Liver (tissue), 8 donors: ENCODE measurements at regions not wholly inside any gene's neighbourhood (a gene's known extent, or its start where the extent isn't known, plus 50 kb on each side); places are given as distances from the start of the nearest gene placed in this dataset.

Experiments
- DNase-seq: peaks from one replicate; pipeline ENCODE4 v3.0.0-alpha.2; 2017; ENCODE audit warnings: low spot score
- H3K27ac ChIP-seq, 2 donors: one replicate each; pipeline ENCODE4 v1.7.0; 2013; ENCODE audit warnings: inconsistent platforms in 2 of 2, low read length in 2 of 2, control low read depth in 1 of 2, low read depth in 1 of 2, mild to moderate bottlenecking in 1 of 2
- H3K27me3 ChIP-seq, 4 donors: one replicate each; pipeline versions ENCODE4 v1.6.1 to v1.7.0; 2013; ENCODE audit warnings: low read length in 3 of 4, inconsistent platforms in 1 of 4, mild to moderate bottlenecking in 1 of 4, moderate library complexity in 1 of 4; ENCODE audit not compliant: control insufficient read depth in 4 of 4, insufficient read depth in 4 of 4
- H3K36me3 ChIP-seq, 4 donors: one replicate each; pipeline versions ENCODE4 v1.6.1 to v1.7.0; 2013; ENCODE audit warnings: low read length in 3 of 4, mild to moderate bottlenecking in 3 of 4, low read depth in 1 of 4, moderate library complexity in 1 of 4; ENCODE audit not compliant: control insufficient read depth in 4 of 4, insufficient read depth in 3 of 4
- H3K4me1 ChIP-seq, 4 donors: one replicate each; pipeline versions ENCODE4 v1.6.1 to v1.7.0; 2013; ENCODE audit warnings: low read length in 3 of 4, mild to moderate bottlenecking in 3 of 4, moderate library complexity in 1 of 4; ENCODE audit not compliant: control insufficient read depth in 4 of 4, insufficient read depth in 4 of 4
- H3K4me3 ChIP-seq, 3 donors: one replicate each; pipeline versions ENCODE4 v1.6.1 to v1.7.0; 2013; ENCODE audit warnings: low read length in 3 of 3, control low read depth in 1 of 3, low read depth in 1 of 3, mild to moderate bottlenecking in 1 of 3
- H3K9ac ChIP-seq, 2 donors: one replicate each; pipeline ENCODE4 v1.7.0; 2013; ENCODE audit warnings: low read length in 2 of 2, mild to moderate bottlenecking in 2 of 2, moderate library complexity in 2 of 2, control low read depth in 1 of 2, low read depth in 1 of 2
- H3K9me3 ChIP-seq, 4 donors: one replicate each; pipeline versions ENCODE4 v1.6.1 to v1.7.0; 2013; ENCODE audit warnings: low read length in 3 of 4; ENCODE audit not compliant: control insufficient read depth in 4 of 4
- ATF3 ChIP-seq: IDR thresholded peaks from 2 replicates; pipeline ENCODE4 v1.6.1; 2016; ENCODE audit warnings: antibody characterized with exemption
- CTCF ChIP-seq: fragments of 150-350 bp; IDR thresholded peaks from 2 replicates; pipeline ENCODE4 v1.5.1; 2017; ENCODE audit warnings: improper control_type of control experiment, low read depth, low read length; ENCODE audit not compliant: missing input control
- EGR1 ChIP-seq, 2 donors: IDR thresholded peaks; 2 replicates each; pipeline ENCODE4 v1.6.1; 2016 to 2018; ENCODE audit warnings: antibody characterized with exemption in 2 of 2, low read depth in 2 of 2
- FOXA1 ChIP-seq: IDR thresholded peaks from 2 replicates; pipeline ENCODE4 v1.6.1; 2016; ENCODE audit warnings: antibody characterized with exemption
- FOXA2 ChIP-seq: IDR thresholded peaks from 2 replicates; pipeline ENCODE4 v1.6.1; 2016; ENCODE audit warnings: antibody characterized with exemption
- GABPA ChIP-seq, 2 donors: IDR thresholded peaks in 1 of 2; conservative IDR thresholded peaks in 1 of 2; 2 replicates each; pipeline ENCODE4 v1.6.1; 2016; ENCODE audit warnings: antibody characterized with exemption in 2 of 2, mild to moderate bottlenecking in 1 of 2, moderate library complexity in 1 of 2
- HNF4A ChIP-seq, 2 donors: conservative IDR thresholded peaks; 2 replicates each; pipeline ENCODE4 v1.6.1; 2016; ENCODE audit warnings: antibody characterized with exemption in 2 of 2, mild to moderate bottlenecking in 2 of 2
- HNF4G ChIP-seq: IDR thresholded peaks from 2 replicates; pipeline ENCODE4 v1.6.1; 2016; ENCODE audit warnings: antibody characterized with exemption
- JUND ChIP-seq, 2 donors: IDR thresholded peaks; 2 replicates each; pipeline ENCODE4 v1.6.1; 2016; ENCODE audit warnings: antibody characterized with exemption in 2 of 2
- MAX ChIP-seq: IDR thresholded peaks from 2 replicates; pipeline ENCODE4 v1.6.1; 2016; ENCODE audit warnings: antibody characterized with exemption
- NR2F2 ChIP-seq: IDR thresholded peaks from 2 replicates; pipeline ENCODE4 v1.6.1; 2016; ENCODE audit warnings: antibody characterized with exemption
- RAD21 ChIP-seq, 2 donors: IDR thresholded peaks; 2 replicates each; pipeline ENCODE4 v1.6.1; 2016; ENCODE audit warnings: antibody characterized with exemption in 2 of 2, mild to moderate bottlenecking in 2 of 2
- RXRA ChIP-seq, 2 donors: IDR thresholded peaks; 2 replicates each; pipeline ENCODE4 v1.6.1; 2017 to 2018; ENCODE audit warnings: antibody characterized with exemption in 2 of 2, mild to moderate bottlenecking in 1 of 2
- SP1 ChIP-seq: IDR thresholded peaks from 2 replicates; pipeline ENCODE4 v1.6.1; 2018; ENCODE audit warnings: antibody characterized with exemption, mild to moderate bottlenecking
- TAF1 ChIP-seq: conservative IDR thresholded peaks from 2 replicates; pipeline ENCODE4 v1.6.1; 2016; ENCODE audit warnings: antibody characterized with exemption, mild to moderate bottlenecking
- YY1 ChIP-seq: IDR thresholded peaks from 2 replicates; pipeline ENCODE4 v1.6.1; 2016; ENCODE audit warnings: antibody characterized with exemption, mild to moderate bottlenecking
- ZBTB33 ChIP-seq: IDR thresholded peaks from 2 replicates; pipeline ENCODE4 v1.6.1; 2016; ENCODE audit warnings: antibody characterized with exemption
- WGBS: extraction: QIAGEN DNeasy Blood & Tissue Kit; methylation state at CpG from one replicate; pipeline ENCODE4 v1.1.7; 2013; 5-methylcytosine and 5-hydroxymethylcytosine counted together
- donor health status: healthy.
- donor health status: healthy.
- donor health status: healthy.
- donor health status: healthy.
- donor health status: healthy.

GRCh38 chr2:57941816-57942215 lies 104.8 kb upstream of the VRK2 start:
- H3K4me1 ChIP-seq, result no peaks in the 10 kb centered on the region
- TF ChIP-seq ZBTB33 (no peak), TAF1 (no peak), SP1 (no peak), EGR1 (IDR thresholded peaks at IDR 0.05; ENCODE audit: low read depth in 2 of 2) (no peak), GABPA (IDR thresholded peaks at IDR 0.05 in 1 of 2, conservative IDR thresholded peaks at IDR 0.05 in 1 of 2) (no peak), MAX (no peak), CTCF (no peak), HNF4A (conservative IDR thresholded peaks at IDR 0.05) (no peak), RAD21 (IDR thresholded peaks at IDR 0.05) (no peak), YY1 (no peak), FOXA1 (no peak), ATF3 (no peak), NR2F2 (no peak), FOXA2 (no peak), JUND (IDR thresholded peaks at IDR 0.05) (no peak), RXRA (IDR thresholded peaks at IDR 0.05) (no peak)
- no peak overlapping the region for H3K27ac ChIP-seq
- no peaks in the 10 kb centered on the region for H3K36me3 ChIP-seq
- WGBS, result 97% methylated on average over 1 of the region's 1 CpG
- DNase-seq, result no peak
- H3K9ac ChIP-seq, result no peak overlapping the region
- H3K27me3 ChIP-seq, result no peaks in the 10 kb centered on the region
- H3K9me3 ChIP-seq, result peaks cover 0 to 3% (median 0%) of the 10 kb centered on the region in 4 donors
- no peak overlapping the region for H3K4me3 ChIP-seq

GRCh38 chr2:57943315-57943714 lies 103.3 kb upstream of the VRK2 start:
- Histone ChIP-seq H3K4me3 (no peak overlapping the region), H3K9ac (no peak overlapping the region), H3K27ac (no peak overlapping the region), H3K27me3 (no peaks in the 10 kb centered on the region), H3K9me3 (no peaks in the 10 kb centered on the region), H3K36me3 (no peaks in the 10 kb centered on the region), H3K4me1 (no peaks in the 10 kb centered on the region)
- DNase-seq, result no peak
- TF ChIP-seq CTCF, result no peak
- TF ChIP-seq HNF4G, result no peak
- TF ChIP-seq RAD21 (IDR thresholded peaks at IDR 0.05), result no peak
- TF ChIP-seq ATF3, result no peak
- no peak for TF ChIP-seq JUND (IDR thresholded peaks at IDR 0.05)
